HL-60 (cell line): ENCODE measurements at regions not wholly inside any gene's neighbourhood (a gene's known extent, or its start where the extent isn't known, plus 50 kb on each side); places are given as distances from the start of the nearest gene placed in this dataset.
A peak's percentile ranks its signal among the peaks of the same experiment; 100 is the strongest.
"Not testable (repeated sequence)": the region's sequence is repeated elsewhere in the genome, so short reads cannot be mapped to it uniquely, and the experiment has no call there.

Source experiments
- CTCF ChIP-seq: IDR thresholded peaks from one replicate; pipeline ENCODE4 v1.5.1; 2011; ENCODE audit warnings: low read length, control low read depth, inconsistent platforms; ENCODE audit not compliant: insufficient read depth
- GABPA ChIP-seq: IDR thresholded peaks from 2 replicates; pipeline ENCODE4 v1.6.1; 2012; ENCODE audit warnings: low read depth
- POLR2AphosphoS5 ChIP-seq: IDR thresholded peaks from 2 replicates; pipeline ENCODE4 v1.6.1; 2012; ENCODE audit warnings: low read depth
- SPI1 ChIP-seq: IDR thresholded peaks from 2 replicates; pipeline ENCODE4 v1.6.1; 2012; ENCODE audit warnings: low read depth, mild to moderate bottlenecking, borderline replicate concordance
- TF ChIP-seq, protein P1 (sequence below): IDR thresholded peaks from 2 replicates; pipeline ENCODE4 v1.6.1; 2012; ENCODE audit warnings: low read depth; ENCODE audit not compliant: insufficient replicate concordance

DNA sequence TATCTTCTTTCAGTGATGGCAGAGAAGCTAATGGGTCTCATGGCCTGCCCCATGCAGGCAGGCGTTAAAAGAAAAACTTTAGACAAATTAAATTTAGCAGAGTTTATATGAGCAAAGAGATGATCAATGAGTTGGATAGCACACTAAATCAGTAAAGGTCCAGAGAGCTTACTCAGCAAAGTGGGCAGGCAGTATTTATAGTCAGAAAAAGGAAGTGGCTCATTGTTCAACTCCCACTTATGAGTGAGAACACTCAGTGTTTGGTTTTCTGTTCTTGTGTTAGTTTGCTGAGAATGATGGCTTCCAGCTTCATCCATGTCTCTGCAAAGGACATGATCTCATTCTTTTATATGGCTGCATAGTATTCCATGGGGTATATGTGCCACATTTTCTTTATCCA, 128.5 kb upstream of the UFM1 start:
- TF ChIP-seq CTCF, GABPA, POLR2AphosphoS5: not testable (repeated sequence)
- TF ChIP-seq SPI1, result peak; percentile 62; the same call in 1 of the 2 replicates
- TF ChIP-seq, protein P1, sequence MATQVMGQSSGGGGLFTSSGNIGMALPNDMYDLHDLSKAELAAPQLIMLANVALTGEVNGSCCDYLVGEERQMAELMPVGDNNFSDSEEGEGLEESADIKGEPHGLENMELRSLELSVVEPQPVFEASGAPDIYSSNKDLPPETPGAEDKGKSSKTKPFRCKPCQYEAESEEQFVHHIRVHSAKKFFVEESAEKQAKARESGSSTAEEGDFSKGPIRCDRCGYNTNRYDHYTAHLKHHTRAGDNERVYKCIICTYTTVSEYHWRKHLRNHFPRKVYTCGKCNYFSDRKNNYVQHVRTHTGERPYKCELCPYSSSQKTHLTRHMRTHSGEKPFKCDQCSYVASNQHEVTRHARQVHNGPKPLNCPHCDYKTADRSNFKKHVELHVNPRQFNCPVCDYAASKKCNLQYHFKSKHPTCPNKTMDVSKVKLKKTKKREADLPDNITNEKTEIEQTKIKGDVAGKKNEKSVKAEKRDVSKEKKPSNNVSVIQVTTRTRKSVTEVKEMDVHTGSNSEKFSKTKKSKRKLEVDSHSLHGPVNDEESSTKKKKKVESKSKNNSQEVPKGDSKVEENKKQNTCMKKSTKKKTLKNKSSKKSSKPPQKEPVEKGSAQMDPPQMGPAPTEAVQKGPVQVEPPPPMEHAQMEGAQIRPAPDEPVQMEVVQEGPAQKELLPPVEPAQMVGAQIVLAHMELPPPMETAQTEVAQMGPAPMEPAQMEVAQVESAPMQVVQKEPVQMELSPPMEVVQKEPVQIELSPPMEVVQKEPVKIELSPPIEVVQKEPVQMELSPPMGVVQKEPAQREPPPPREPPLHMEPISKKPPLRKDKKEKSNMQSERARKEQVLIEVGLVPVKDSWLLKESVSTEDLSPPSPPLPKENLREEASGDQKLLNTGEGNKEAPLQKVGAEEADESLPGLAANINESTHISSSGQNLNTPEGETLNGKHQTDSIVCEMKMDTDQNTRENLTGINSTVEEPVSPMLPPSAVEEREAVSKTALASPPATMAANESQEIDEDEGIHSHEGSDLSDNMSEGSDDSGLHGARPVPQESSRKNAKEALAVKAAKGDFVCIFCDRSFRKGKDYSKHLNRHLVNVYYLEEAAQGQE, result not testable (repeated sequence)
